ENCODE measurements at regions not wholly inside any gene's neighbourhood (a gene's known extent, or its start where the extent isn't known, plus 50 kb on each side); places are given as distances from the start of the nearest gene placed in this dataset.

- Histone ChIP-seq H3K9me3 (peaks cover 0 to 12% of the 10 kb centered on the region in 2 donors), H3K4me3 (no peak overlapping the region), H3K4me1 (no peaks in the 10 kb centered on the region), H3K27me3 (no peaks in the 10 kb centered on the region), H3K36me3 (no peaks in the 10 kb centered on the region), H3K27ac (no peak overlapping the region)
- no peak for TF ChIP-seq CTCF (IDR thresholded peaks at IDR 0.05)
- no peak for DNase-seq (ENCODE audit: low spot score)
Measured at GRCh38 chr13:51027644-51028043, 83.4 kb downstream of the C13orf42 start.

- DNase-seq (ENCODE audit: low spot score) = no peak
- H3K27me3 ChIP-seq = no peaks in the 10 kb centered on the region
- no peak overlapping the region for H3K4me3 ChIP-seq
- peaks cover 0 to 12% of the 10 kb centered on the region in 2 donors for H3K9me3 ChIP-seq
- no peaks in the 10 kb centered on the region for H3K36me3 ChIP-seq
- no peak overlapping the region for H3K27ac ChIP-seq
- TF ChIP-seq CTCF (IDR thresholded peaks at IDR 0.05) = no peak
- no peaks in the 10 kb centered on the region for H3K4me1 ChIP-seq
Measured at GRCh38 chr13:51026016-51026415, 85.1 kb downstream of the C13orf42 start.

GRCh38 chr13:51025245-51025905, 85.7 kb downstream of the C13orf42 start:
- no peaks in the 10 kb centered on the region for H3K27me3 ChIP-seq
- H3K4me3 ChIP-seq = no peak overlapping the region
- no peaks in the 10 kb centered on the region for H3K36me3 ChIP-seq
- H3K9me3 ChIP-seq = peaks cover 0 to 12% of the 10 kb centered on the region in 2 donors
- no peaks in the 10 kb centered on the region for H3K4me1 ChIP-seq
- no peak for DNase-seq (ENCODE audit: low spot score)
- H3K27ac ChIP-seq = no peak overlapping the region
- no peak for TF ChIP-seq CTCF (IDR thresholded peaks at IDR 0.05)

GRCh38 chr13:51021811-51022210, 89.3 kb downstream of the C13orf42 start:
- no peaks in the 10 kb centered on the region for H3K27me3 ChIP-seq
- peaks cover 0 to 12% of the 10 kb centered on the region in 2 donors for H3K9me3 ChIP-seq
- H3K36me3 ChIP-seq = no peaks in the 10 kb centered on the region
- no peaks in the 10 kb centered on the region for H3K4me1 ChIP-seq
- no peak overlapping the region for H3K4me3 ChIP-seq
- no peak for TF ChIP-seq CTCF (IDR thresholded peaks at IDR 0.05)
- no peak overlapping the region for H3K27ac ChIP-seq
- DNase-seq (ENCODE audit: low spot score) = no peak

GRCh38 chr13:51020600-51020999, 90.5 kb downstream of the C13orf42 start:
- TF ChIP-seq CTCF (IDR thresholded peaks at IDR 0.05) = no peak
- DNase-seq (ENCODE audit: low spot score) = no peak
- Histone ChIP-seq H3K36me3 (no peaks in the 10 kb centered on the region), H3K27me3 (no peaks in the 10 kb centered on the region), H3K27ac (no peak overlapping the region), H3K9me3 (peaks cover 0 to 12% of the 10 kb centered on the region in 2 donors), H3K4me3 (no peak overlapping the region), H3K4me1 (no peaks in the 10 kb centered on the region)

GRCh38 chr13:51019026-51019425, 92.0 kb downstream of the C13orf42 start:
- TF ChIP-seq CTCF (IDR thresholded peaks at IDR 0.05) = no peak
- no peak overlapping the region for H3K27ac ChIP-seq
- peaks cover 0 to 11% of the 10 kb centered on the region in 2 donors for H3K9me3 ChIP-seq
- no peaks in the 10 kb centered on the region for H3K27me3 ChIP-seq
- no peaks in the 10 kb centered on the region for H3K4me1 ChIP-seq
- no peaks in the 10 kb centered on the region for H3K36me3 ChIP-seq
- no peak for DNase-seq (ENCODE audit: low spot score)
- no peak overlapping the region for H3K4me3 ChIP-seq
